ENCODE measurements at regions not wholly inside any gene's neighbourhood (a gene's known extent, or its start where the extent isn't known, plus 50 kb on each side); places are given as distances from the start of the nearest gene placed in this dataset.

- TF ChIP-seq CTCF (IDR thresholded peaks at IDR 0.05), result no peak
- no peak for TF ChIP-seq POLR2A (IDR thresholded peaks at IDR 0.05)
- TF ChIP-seq POLR2AphosphoS5 (IDR thresholded peaks at IDR 0.05), result no peak
Measured at GRCh38 chr5:133859073-133859472, 109.4 kb downstream of the C5orf15 start.

Measured in prostate gland (tissue), 2 donors.